ENCODE measurements at regions not wholly inside any gene's neighbourhood (a gene's known extent, or its start where the extent isn't known, plus 50 kb on each side); places are given as distances from the start of the nearest gene placed in this dataset.
A peak's percentile ranks its signal among the peaks of the same experiment; 100 is the strongest.

- Histone ChIP-seq H3K9me3 (ENCODE audit: low read length) (no peaks in the 10 kb centered on the region), H3K4me3 (ENCODE audit: low read length) (no peak overlapping the region), H2AFZ (ENCODE audit: low read depth, low read length) (no peak overlapping the region), H3K27me3 (ENCODE audit: insufficient read depth, low read length) (no peaks in the 10 kb centered on the region), H3K4me1 (ENCODE audit: insufficient read depth, low read length) (peaks cover 3% of the 10 kb centered on the region), H3K36me3 (ENCODE audit: insufficient read depth, low read length) (no peaks in the 10 kb centered on the region)
Observed at GRCh38 chr6:96276305-96276704, 245.3 kb upstream of the UFL1 start.

DNA sequence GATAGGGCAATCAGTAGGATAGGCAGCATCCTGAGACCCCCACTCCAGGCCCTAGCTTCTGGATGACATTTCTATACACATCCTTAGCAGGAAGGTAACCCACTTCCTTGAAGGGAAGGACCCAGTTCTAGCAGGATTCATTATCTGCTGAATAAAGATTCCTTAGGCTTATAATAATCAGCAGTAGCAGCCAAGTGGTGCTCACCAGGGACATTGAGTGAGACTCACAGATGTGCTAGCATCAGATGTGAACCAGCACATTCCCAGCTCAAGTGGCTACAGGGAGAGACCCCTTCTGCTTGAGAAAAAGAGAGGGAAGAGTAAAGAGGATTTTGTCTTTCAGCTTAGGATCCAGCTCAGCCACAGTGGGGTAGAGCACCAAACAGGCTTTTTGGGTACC, 244.8 kb upstream of the UFL1 start:
- Histone ChIP-seq H2AFZ (ENCODE audit: low read depth, low read length) (no peak overlapping the region), H3K4me3 (ENCODE audit: low read length) (no peak overlapping the region), H3K36me3 (ENCODE audit: insufficient read depth, low read length) (no peaks in the 10 kb centered on the region), H3K4me1 (ENCODE audit: insufficient read depth, low read length) (peaks cover 3% of the 10 kb centered on the region), H3K27me3 (ENCODE audit: insufficient read depth, low read length) (no peaks in the 10 kb centered on the region), H3K9me3 (ENCODE audit: low read length) (no peaks in the 10 kb centered on the region)

- Histone ChIP-seq H3K4me3 (ENCODE audit: low read length) (no peak overlapping the region), H3K27me3 (ENCODE audit: insufficient read depth, low read length) (no peaks in the 10 kb centered on the region), H2AFZ (ENCODE audit: low read depth, low read length) (no peak overlapping the region), H3K36me3 (ENCODE audit: insufficient read depth, low read length) (no peaks in the 10 kb centered on the region), H3K9me3 (ENCODE audit: low read length) (no peaks in the 10 kb centered on the region), H3K4me1 (ENCODE audit: insufficient read depth, low read length) (peaks cover 3% of the 10 kb centered on the region)
Observed at GRCh38 chr6:96279084-96279483, 242.5 kb upstream of the UFL1 start.

- no peaks in the 10 kb centered on the region for H3K36me3 ChIP-seq (ENCODE audit: insufficient read depth, low read length)
- H3K4me1 ChIP-seq (ENCODE audit: insufficient read depth, low read length) = no peaks in the 10 kb centered on the region
- H2AFZ ChIP-seq (ENCODE audit: low read depth, low read length) = no peak overlapping the region
- no peaks in the 10 kb centered on the region for H3K9me3 ChIP-seq (ENCODE audit: low read length)
- H3K4me3 ChIP-seq (ENCODE audit: low read length) = no peak overlapping the region
- H3K27me3 ChIP-seq (ENCODE audit: insufficient read depth, low read length) = no peaks in the 10 kb centered on the region
Observed at GRCh38 chr6:96286503-96286902, 235.1 kb upstream of the UFL1 start.

DNA sequence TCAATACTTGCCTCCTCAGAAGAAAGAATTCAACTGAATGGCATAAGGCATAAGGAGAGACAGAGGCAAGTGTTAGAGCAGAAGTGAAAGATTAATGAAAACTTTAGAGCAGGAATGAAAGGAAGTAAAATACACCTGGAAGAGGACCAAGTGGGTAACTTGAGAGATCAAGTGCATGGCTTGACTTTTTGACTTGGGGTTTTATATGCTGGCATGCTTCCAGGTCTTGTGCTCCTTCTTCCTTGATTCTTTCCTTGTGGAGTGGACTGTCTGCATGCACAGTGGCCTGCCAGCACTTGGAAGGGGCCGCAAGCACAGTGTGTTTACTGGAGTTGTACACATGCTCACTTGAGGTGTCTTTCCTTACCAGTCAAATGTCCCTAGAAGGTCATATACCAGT, 222.1 kb upstream of the UFL1 start:
- Histone ChIP-seq H3K4me3 (ENCODE audit: low read length) (no peak overlapping the region), H3K27me3 (ENCODE audit: insufficient read depth, low read length) (no peaks in the 10 kb centered on the region), H3K9me3 (ENCODE audit: low read length) (no peaks in the 10 kb centered on the region), H3K4me1 (ENCODE audit: insufficient read depth, low read length) (peaks cover 3% of the 10 kb centered on the region), H2AFZ (ENCODE audit: low read depth, low read length) (no peak overlapping the region), H3K36me3 (ENCODE audit: insufficient read depth, low read length) (no peaks in the 10 kb centered on the region)

- Histone ChIP-seq H3K4me1 (ENCODE audit: insufficient read depth, low read length) (peaks cover 3% of the 10 kb centered on the region), H2AFZ (ENCODE audit: low read depth, low read length) (no peak overlapping the region), H3K9me3 (ENCODE audit: low read length) (no peaks in the 10 kb centered on the region), H3K36me3 (ENCODE audit: insufficient read depth, low read length) (no peaks in the 10 kb centered on the region), H3K4me3 (ENCODE audit: low read length) (no peak overlapping the region), H3K27me3 (ENCODE audit: insufficient read depth, low read length) (no peaks in the 10 kb centered on the region)
Observed at GRCh38 chr6:96301023-96301422, 220.6 kb upstream of the UFL1 start.

DNA sequence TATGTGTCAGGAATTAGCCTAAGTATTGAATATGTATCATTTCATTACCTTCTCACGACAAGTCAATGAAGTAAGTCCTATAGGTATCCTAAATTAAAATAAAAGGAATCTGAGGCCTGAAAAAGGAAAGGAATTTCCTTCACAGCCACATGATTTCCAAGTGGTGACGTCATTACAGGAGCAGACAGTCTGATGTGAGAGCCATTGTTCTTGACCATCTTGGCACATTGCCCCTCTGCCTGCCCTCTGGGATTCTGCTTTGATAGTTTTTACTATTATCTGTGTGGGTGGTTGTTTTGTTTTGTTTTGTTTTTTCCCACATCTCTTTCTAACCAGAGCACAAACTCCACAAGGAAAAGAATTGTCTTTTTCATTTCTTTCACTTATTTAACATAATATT, 219.8 kb upstream of the UFL1 start:
- Histone ChIP-seq H3K9me3 (ENCODE audit: low read length) (no peaks in the 10 kb centered on the region), H3K36me3 (ENCODE audit: insufficient read depth, low read length) (no peaks in the 10 kb centered on the region), H2AFZ (ENCODE audit: low read depth, low read length) (no peak overlapping the region), H3K4me3 (ENCODE audit: low read length) (no peak overlapping the region), H3K4me1 (ENCODE audit: insufficient read depth, low read length) (peaks cover 3% of the 10 kb centered on the region), H3K27me3 (ENCODE audit: insufficient read depth, low read length) (no peaks in the 10 kb centered on the region)

- Histone ChIP-seq H3K36me3 (ENCODE audit: insufficient read depth, low read length) (no peaks in the 10 kb centered on the region), H2AFZ (ENCODE audit: low read depth, low read length) (no peak overlapping the region), H3K9me3 (ENCODE audit: low read length) (no peaks in the 10 kb centered on the region), H3K4me1 (ENCODE audit: insufficient read depth, low read length) (peaks cover 3% of the 10 kb centered on the region), H3K27me3 (ENCODE audit: insufficient read depth, low read length) (no peaks in the 10 kb centered on the region), H3K4me3 (ENCODE audit: low read length) (no peak overlapping the region)
Observed at GRCh38 chr6:96302991-96303390, 218.6 kb upstream of the UFL1 start.

GRCh38 chr6:96304997-96305396, 216.6 kb upstream of the UFL1 start:
- Histone ChIP-seq H3K4me3 (ENCODE audit: low read length) (no peak overlapping the region), H3K4me1 (ENCODE audit: insufficient read depth, low read length) (peaks cover 3% of the 10 kb centered on the region), H2AFZ (ENCODE audit: low read depth, low read length) (no peak overlapping the region), H3K9me3 (ENCODE audit: low read length) (no peaks in the 10 kb centered on the region), H3K36me3 (ENCODE audit: insufficient read depth, low read length) (no peaks in the 10 kb centered on the region), H3K27me3 (ENCODE audit: insufficient read depth, low read length) (no peaks in the 10 kb centered on the region)

DNA sequence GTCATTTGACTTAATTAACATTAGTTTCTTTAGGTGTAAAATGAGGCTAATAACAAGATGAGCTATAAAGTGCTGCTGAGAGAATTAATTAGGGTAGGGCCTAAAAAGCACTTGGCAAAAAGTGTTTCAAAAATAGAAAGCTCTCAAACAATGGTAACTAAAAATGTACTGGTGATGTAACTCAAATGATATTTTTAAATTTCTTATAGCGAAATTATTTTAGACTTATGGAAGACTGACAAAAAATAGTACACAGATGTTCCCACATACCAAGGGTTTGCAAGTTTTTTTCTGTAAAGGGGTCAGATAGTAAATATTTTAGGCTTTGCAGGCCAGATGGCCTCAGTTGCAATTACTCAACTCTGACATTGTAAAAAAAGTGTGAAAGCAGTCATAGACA, 190.7 kb upstream of the UFL1 start:
- H3K9me3 ChIP-seq (ENCODE audit: low read length) = no peaks in the 10 kb centered on the region
- no peaks in the 10 kb centered on the region for H3K27me3 ChIP-seq (ENCODE audit: insufficient read depth, low read length)
- no peak overlapping the region for H3K4me3 ChIP-seq (ENCODE audit: low read length)
- H3K36me3 ChIP-seq (ENCODE audit: insufficient read depth, low read length) = no peaks in the 10 kb centered on the region
- no peak overlapping the region for H2AFZ ChIP-seq (ENCODE audit: low read depth, low read length)
- no peaks in the 10 kb centered on the region for H3K4me1 ChIP-seq (ENCODE audit: insufficient read depth, low read length)

DNA sequence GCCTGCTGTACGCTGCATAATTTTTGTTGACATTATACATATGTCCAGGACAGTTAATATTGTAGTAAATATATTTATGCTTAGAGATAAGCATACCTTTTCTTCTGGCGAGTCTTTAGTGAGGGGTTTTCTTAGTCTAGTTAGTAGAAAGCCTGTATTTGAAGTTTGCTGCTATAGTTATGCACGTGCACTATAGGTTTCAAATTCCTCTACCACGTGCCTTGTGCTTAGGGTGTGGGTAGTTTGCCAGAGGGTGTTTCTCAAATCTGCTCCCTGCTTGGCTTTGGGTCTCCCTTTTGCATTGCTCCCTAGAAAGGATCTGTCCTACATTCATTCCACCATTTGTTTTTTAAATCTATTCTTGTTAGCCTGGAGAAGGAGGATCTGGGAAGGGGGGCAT, 181.4 kb upstream of the UFL1 start:
- Histone ChIP-seq H3K36me3 (ENCODE audit: insufficient read depth, low read length) (no peaks in the 10 kb centered on the region), H3K9me3 (ENCODE audit: low read length) (no peaks in the 10 kb centered on the region), H3K4me3 (ENCODE audit: low read length) (no peak overlapping the region), H2AFZ (ENCODE audit: low read depth, low read length) (no peak overlapping the region), H3K27me3 (ENCODE audit: insufficient read depth, low read length) (no peaks in the 10 kb centered on the region), H3K4me1 (ENCODE audit: insufficient read depth, low read length) (no peaks in the 10 kb centered on the region)

DNA sequence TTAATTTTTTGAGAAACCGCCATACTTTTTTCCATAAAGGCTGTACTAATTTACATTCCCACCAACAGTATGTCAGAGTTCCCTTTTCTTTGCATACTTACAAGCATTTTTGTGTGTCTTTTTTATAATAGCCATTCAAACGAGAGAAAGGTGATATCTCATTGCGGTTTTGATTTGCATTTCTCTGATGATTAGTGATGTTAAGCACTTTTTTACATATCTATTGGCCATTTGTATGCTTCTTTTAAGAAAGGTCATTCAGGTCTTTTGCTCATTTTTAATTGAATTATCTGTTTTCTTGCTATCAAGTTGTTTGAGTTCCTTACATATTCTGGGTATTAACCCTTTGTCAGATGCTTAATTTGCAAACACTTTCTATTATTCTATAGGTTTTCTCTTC, 176.1 kb upstream of the UFL1 start:
- H3K27me3 ChIP-seq (ENCODE audit: insufficient read depth, low read length) = no peaks in the 10 kb centered on the region
- H3K4me3 ChIP-seq (ENCODE audit: low read length) = no peak overlapping the region
- no peaks in the 10 kb centered on the region for H3K9me3 ChIP-seq (ENCODE audit: low read length)
- H2AFZ ChIP-seq (ENCODE audit: low read depth, low read length) = no peak overlapping the region
- H3K36me3 ChIP-seq (ENCODE audit: insufficient read depth, low read length) = no peaks in the 10 kb centered on the region
- no peaks in the 10 kb centered on the region for H3K4me1 ChIP-seq (ENCODE audit: insufficient read depth, low read length)

DNA sequence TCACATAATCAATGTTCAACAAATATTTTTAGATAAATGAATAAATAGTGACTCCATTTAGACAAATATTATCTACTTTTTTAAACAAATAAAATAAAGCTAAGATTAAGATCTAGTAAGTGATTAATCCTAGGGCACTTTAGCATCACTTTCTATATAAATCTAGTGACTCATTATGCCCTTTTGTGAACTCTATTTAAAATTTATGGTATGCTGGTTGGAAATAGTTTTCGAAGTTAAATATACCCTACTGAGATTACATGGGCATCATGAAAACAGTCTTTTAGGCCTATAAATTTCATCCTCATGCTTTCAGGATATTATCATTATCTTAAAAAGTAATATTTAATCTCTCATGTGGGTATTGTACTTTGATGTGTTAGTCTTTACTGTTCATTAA, 140.4 kb upstream of the UFL1 start:
- Histone ChIP-seq H3K36me3 (ENCODE audit: insufficient read depth, low read length) (no peaks in the 10 kb centered on the region), H3K27me3 (ENCODE audit: insufficient read depth, low read length) (no peaks in the 10 kb centered on the region), H3K9me3 (ENCODE audit: low read length) (no peaks in the 10 kb centered on the region), H2AFZ (ENCODE audit: low read depth, low read length) (no peak overlapping the region), H3K4me3 (ENCODE audit: low read length) (no peak overlapping the region), H3K4me1 (ENCODE audit: insufficient read depth, low read length) (no peaks in the 10 kb centered on the region)

- Histone ChIP-seq H2AFZ (ENCODE audit: low read depth, low read length) (peak overlapping the region; percentile 30), H3K9me3 (ENCODE audit: low read length) (no peaks in the 10 kb centered on the region), H3K27me3 (ENCODE audit: insufficient read depth, low read length) (no peaks in the 10 kb centered on the region), H3K36me3 (ENCODE audit: insufficient read depth, low read length) (no peaks in the 10 kb centered on the region), H3K4me1 (ENCODE audit: insufficient read depth, low read length) (peaks cover 16% of the 10 kb centered on the region), H3K4me3 (ENCODE audit: low read length) (peak overlapping the region; percentile 39)
Observed at GRCh38 chr6:96391776-96392360, 129.7 kb upstream of the UFL1 start.
